GM10266 (cell line): ENCODE measurements at regions not wholly inside any gene's neighbourhood (a gene's known extent, or its start where the extent isn't known, plus 50 kb on each side); places are given as distances from the start of the nearest gene placed in this dataset.

Experiments used
- DNase-seq: peaks from one replicate; pipeline ENCODE4 v3.0.0; 2012; ENCODE audit errors: extremely low spot score
- CTCF ChIP-seq: IDR thresholded peaks from 2 replicates; pipeline ENCODE4 v1.5.1; 2012; ENCODE audit warnings: mild to moderate bottlenecking, low read depth; ENCODE audit not compliant: control insufficient read depth, insufficient read depth; ENCODE audit errors: missing control alignments

DNA sequence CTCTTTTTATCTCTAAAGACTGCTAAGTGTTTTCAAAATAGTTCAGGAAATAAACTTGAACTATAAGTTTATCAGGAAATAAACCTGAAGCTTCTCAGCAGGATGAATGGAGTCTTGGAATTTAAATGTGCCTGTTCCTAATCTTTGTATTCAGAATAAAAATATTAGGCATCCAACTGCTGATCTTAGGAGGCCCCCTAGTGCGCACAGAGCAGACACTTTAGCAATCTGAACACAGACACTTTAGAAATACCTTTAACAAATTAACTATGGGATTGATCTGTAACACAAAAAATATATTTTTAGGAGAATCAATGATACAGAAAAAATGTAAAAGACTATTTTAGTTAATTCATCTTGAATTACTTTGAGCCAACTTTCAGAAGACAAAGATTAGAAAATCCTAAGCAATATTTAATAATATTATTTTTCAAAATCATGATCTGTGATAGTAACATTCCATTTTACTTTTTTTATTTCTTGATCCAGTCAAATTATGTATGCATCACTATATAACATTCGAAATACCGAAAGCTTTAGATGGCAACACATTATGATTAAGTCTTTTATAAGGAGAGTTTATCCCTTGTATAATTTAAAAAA is 80.9 kb downstream of the SLC41A2 start:
- peak; percentile 36 for TF ChIP-seq CTCF
- no peak for DNase-seq

- no peak for DNase-seq
- TF ChIP-seq CTCF, result no peak
Observed at GRCh38 chr12:104873374-104873773, 84.7 kb downstream of the SLC41A2 start.

DNA sequence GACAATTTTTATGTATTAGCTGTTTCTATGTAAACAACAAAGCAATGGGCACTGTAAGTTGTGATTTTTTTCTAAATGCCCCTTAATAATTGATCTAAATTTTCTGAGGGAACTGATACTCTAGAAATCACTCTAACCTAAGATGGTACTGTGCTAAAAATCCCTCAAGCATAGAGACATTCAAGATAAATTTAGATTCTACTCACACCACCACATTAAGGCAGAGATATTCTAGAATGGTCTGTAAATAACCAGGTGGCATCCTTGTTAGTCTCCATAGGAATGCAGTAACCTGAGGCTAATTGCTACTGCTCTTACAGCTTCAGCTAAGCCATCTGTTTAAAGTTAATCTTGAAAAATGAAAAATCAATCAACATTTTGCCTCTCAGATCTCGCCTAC is 87.3 kb downstream of the SLC41A2 start:
- TF ChIP-seq CTCF, result no peak
- no peak for DNase-seq

GRCh38 chr12:104866291-104866690 is 91.8 kb downstream of the SLC41A2 start:
- DNase-seq, result no peak
- no peak for TF ChIP-seq CTCF

DNA sequence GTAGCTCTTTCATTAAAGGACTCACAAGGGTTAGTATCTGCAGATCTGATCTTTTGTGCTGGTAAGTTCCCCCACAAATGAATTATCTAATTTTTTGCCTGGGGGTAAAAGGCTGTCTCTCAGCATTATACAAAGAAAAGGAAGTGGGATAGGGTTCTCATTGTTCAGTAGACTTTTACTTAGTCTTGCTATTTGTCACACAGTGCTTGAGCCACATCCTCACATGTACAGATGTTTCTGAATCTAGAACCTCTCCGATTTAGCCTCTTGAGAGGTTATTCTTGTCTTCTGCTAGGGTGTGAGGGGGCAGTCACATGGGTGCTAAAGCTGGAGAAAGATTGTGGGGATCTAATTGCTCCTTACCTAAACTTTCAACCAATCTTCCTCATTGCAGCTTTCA is 93.0 kb downstream of the SLC41A2 start:
- DNase-seq, result peak; percentile 28
- no peak for TF ChIP-seq CTCF

DNA sequence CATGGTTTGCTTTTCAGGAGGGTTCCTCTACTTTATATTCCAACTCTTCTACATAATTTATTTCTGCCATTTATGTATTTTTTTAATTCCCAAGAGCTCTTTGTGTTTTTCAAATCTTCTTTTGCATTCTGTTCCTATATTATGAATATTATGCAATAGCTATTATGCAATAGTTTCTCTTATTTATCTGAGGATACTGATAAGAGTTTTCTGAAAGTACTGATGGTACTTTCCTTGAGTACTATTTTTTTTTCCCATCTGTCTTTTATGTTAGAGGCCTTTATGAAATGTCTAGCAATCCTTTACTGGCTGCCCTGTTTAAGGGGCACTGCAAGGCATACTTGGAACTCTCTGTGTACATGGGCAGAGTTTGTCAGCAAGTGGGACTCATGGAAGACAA is 93.4 kb downstream of the SLC41A2 start:
- no peak for TF ChIP-seq CTCF
- DNase-seq, result no peak

GRCh38 chr12:104863296-104863948 is 94.7 kb downstream of the SLC41A2 start:
- DNase-seq, result no peak
- TF ChIP-seq CTCF, result no peak
